NCI-H524 treated with DMSO at 0.1 percent for 48 hours (cell line): ENCODE measurements at regions not wholly inside any gene's neighbourhood (a gene's known extent, or its start where the extent isn't known, plus 50 kb on each side); places are given as distances from the start of the nearest gene placed in this dataset.

ENCODE experiments used
- DNase-seq: peaks from one replicate; lab custom pipeline; 2025; lab: John Stamatoyannopoulos, UW

DNA sequence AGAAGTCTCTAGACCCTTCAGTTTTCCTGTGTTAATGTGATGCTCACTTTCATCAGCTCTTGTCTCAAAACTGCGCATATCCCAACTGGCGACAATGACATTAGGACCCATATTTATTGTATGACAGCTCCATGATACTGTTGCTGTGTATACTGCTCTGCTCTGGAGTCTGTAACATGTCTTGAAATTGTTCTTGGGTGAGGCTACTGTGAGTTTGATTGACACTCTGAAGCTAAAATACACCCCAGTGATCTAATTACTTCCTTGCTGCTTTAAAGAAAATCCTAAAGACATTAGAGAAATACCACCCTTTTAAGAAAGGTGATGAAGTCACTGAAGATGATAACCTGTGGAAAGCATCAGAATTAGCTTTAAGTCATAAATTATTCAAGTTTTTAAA is 1046.2 kb downstream of the KCNT2 start:
- DNase-seq, result no peak

DNA sequence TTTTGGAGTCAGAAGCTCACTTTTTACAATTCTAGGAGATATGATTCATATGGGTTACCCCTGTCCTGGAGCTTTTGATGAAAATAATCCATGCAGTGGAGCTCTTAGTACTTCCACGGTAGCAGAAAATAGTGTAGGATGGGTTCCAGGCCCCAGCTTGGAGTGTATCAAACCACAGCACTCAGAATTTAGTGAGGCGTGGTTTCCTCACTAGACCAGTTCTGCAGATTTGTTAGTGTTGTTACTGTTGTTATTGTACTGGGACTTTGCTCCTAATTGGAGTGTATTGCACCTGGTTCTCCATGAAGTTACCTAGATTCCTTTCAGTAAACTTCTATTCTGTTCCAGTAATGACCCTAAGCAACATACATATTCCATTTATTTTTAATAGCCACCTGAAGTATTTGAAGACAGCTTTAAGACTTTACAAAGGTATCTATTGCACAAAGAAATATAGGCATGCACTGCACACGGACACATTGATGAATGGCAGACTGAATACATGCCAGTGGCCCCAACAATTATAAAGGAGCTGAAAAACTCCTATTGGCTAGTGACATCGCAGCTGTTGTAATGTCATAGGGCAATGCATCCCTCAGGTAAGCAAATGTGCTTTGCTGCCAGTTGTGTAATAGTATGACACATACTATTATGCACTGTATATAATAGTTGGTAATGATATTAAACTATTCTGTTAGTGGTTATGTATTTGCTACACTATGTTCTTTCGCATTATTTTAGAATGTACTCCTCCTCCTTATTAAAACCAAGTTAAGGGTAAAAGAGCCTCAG is 1058.0 kb downstream of the KCNT2 start:
- no peak for DNase-seq

DNA sequence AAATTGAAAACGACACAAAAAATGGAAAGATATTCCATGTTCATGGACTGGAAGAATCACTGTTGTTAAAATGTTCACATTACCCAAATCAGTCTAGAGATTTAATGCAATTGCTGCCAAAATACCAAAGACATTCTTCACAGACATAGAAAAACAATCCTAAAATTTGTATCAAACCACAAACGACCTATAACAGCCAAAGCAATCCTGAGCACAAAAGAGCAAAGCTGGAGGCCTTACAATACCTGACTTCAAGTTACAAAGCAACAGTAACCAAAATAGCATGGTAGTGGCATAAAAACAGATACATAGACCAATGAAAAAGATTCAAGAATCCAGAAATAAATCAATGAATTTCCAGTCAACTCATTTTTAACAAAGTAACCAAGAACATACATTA is 1077.3 kb downstream of the KCNT2 start:
- no peak for DNase-seq

DNA sequence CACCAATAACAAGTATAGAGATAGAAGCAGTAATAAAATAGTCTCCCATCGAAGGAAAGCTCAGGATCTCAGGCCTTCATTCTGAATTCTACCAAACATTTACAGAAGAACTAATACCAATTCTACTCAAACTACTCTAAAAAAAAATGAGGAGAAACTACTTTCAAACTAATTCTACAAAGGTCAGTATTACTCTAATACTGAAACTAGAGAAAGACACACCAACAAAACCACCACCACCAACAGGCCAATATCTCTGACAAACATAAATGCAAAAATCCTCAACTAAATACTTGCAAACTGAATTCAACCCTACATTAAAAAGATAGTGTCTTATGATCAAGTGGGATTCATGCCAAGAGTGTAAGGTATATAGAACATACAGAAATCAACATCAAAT is 1078.4 kb downstream of the KCNT2 start:
- no peak for DNase-seq

DNA sequence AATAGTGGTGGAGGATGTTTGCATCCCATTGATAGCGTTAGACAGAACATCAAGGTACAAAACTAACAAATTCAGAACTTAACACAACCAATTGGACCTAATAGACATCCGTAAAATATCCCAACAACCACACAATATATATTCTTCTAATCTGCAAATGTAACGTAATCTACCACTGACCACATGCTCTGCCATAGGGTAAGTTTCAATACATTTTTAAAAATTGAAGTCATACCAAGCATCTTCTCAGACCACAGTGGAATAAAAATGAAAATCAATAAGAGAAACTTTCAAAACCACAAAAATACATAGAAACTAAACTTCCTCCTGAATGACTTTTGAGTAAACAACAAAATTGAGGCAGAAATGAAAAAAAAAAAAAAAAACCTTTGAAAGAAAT is 1087.5 kb downstream of the KCNT2 start:
- DNase-seq, result no peak

DNA sequence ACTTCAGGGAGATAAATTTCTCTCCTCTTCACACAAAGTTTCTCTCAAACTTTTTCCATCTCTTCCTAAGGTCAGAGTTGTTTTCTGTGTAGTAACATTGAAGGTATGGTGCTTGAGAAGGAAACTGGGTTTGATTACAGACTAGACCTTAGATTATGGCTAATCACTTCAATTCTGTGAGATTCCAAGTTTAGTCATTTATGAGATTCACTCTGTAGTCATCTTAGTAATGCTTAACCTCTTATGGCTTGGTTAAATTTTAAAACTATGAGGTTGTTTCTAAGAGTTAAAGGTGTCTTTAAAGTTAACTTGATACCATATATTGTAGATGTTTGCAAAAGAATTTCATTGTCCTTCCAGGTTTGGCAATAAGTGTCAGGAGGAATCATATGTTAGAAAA is 1092.2 kb downstream of the KCNT2 start:
- DNase-seq, result no peak

DNA sequence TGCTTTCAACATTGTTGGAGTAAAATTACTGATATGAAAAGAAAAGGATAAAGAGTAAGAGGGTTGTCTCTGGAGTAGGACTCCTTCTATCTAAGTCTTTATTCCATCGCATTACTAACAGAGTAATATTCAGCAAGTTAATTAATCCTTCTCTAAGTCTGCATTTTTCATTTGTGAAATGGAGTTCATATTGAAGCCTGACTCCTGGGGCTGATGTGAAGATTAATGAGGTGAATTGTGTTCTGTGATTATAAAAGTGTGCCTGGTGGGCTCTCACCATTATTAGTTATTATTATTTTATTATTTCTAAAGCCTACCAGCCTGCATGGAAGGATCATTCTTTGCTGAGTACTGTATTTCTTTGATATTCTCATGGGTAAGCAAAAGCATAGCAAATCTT is 1096.7 kb downstream of the KCNT2 start:
- DNase-seq, result no peak

DNA sequence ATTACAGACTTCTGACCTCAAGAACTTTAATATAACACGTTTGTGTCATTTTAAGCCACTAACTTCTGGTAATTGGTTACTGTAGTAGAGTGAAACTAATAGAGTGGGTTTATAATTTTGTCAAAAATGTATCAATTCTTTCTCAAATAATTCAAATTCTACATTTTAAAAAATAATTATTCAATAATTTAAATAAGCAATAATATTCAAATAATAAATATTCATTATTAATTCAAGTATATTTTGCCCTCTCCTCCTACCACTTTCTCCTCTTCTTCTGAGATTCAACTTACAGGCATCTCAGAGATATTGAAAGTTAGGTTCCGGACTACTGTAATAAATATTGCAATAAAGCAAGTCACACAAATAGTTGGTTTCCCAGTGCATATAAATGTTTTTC is 1107.1 kb downstream of the KCNT2 start:
- no peak for DNase-seq

DNA sequence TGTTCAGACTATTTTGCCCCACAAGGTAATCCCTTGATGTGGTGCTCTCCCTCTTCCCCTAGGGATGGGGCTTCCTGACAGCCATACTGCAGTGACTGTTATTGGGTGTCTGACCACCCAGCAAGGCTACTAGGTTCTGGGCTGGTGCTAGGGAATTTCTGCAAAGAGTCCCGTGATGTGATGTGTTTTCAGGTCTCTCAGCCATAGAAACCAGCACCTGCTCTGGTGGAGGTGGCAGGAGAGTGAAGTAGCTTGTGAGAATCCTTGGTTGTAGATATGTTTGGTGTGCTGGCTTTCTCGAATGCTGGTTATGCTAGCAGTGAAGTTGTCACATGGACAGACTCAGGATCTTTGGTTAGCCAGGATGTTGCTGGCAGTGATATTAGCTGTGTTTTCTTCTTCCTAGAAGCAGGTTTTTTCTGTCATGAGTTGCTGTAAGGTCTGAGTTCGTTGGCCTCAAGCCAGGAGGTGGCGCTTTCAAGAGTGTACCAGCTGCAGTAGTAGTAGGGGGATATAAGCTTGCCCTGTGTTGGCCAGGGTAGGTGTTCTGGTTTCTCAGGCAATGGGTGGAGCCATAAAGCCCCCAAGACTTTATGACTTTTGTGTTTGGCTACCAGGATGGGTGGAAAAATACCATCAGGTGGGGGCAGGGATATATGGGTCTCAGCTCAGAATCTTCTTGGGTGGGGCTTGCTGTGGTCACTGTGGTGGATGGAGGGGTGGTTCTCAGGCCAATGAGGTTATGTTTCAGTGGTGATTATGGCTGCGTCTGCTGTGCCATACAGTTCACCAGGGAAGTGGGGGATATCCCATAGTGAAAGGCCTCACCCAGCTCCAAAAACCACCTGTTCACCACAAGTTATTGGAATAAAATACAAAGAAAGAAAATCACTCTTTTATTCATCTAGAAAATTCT is 1112.3 kb downstream of the KCNT2 start:
- no peak for DNase-seq

DNA sequence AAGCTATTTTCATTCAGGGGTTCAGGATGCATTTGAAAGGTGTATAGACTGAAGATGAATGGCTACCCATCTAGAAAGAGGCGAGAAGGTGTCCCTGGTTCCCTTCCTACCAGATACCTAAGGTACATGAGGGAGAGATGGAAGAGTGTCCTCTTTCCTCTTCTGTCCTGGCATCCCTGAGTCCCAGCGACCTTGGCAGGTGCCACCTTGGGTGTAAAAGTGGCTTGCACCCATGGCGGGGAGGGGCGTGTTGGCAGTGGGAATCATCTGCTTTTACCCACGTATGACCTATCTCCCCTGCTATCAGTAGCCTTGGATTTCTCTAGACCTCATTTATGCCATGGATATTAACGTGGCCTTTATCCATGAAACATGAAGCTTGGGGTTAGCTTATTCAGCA is 1126.1 kb downstream of the KCNT2 start:
- DNase-seq, result no peak

DNA sequence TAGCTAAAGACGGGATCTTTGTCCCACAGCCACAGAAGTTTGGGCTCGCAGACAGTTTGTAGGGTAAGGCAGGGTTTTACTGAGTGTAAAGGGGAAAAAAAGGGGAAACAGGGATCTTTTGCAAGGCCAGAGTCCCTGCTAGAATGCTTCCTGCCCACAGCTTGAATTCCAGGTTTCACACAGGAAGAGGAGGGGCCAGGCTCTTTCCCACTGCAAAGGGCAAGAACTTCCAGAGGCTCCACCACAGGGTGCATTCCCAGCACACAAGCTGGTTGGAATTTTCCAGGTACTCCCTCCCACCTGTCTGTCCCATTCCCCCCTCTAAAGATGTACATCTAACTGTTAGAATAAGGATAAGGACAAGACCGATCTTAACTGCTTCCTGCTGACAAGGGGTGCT is 1126.9 kb downstream of the KCNT2 start:
- no peak for DNase-seq

DNA sequence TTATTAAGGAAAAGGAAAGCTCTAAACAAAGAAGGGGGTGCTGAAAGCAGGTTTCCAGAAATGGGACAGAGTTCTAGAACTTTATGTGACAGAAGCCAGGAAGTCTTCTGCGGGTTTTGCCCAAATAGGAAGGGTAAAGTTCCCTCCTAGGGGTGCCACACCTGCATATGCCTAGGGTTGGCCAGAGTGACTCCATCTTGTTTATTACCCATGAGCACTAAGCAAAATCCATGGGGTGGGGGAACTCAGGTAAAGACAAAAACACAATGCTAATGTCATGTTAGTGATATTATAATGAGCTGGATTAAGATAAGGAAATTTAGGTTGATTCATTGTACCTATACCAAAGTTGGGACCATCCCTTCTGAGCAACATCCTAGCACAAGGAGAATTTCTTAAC is 1132.7 kb downstream of the KCNT2 start:
- DNase-seq, result no peak

DNA sequence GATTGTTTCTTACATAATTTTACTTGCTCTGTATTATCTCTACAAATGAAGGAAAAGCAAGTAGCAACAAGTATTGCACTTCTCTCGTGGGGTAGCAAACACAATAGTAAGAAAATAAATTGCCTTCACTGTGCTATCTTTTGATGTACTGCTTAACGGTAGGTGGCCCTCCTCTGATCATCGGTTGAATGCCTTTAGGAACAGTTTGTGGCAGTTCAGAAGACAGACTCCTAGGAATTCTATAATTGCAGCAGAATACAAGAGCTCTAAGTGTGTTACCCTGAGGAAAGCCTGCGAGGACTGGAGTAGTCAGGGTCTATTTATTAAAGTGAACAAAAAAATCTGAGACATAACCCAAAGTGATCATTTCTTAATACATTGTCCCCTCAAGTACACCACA is 1135.9 kb downstream of the KCNT2 start:
- no peak for DNase-seq

DNA sequence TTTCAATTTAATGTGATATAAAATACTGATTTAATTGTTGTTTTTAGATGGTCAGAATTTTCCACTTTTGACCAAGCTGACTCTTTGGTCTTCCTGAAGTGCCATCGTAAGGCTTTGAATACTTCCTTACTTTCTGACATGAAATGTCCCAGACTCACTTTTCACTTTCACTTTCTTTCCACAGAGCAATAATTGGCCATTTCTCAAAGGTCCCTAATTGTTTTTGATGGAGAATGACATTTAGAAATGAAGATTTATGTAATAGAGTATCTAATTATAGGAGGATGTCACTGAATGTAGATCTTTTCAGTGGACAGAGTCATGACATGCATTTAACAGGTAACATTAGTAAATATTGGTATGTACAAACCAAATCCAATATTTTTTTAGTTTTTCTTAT is 1141.6 kb downstream of the KCNT2 start:
- DNase-seq, result no peak

DNA sequence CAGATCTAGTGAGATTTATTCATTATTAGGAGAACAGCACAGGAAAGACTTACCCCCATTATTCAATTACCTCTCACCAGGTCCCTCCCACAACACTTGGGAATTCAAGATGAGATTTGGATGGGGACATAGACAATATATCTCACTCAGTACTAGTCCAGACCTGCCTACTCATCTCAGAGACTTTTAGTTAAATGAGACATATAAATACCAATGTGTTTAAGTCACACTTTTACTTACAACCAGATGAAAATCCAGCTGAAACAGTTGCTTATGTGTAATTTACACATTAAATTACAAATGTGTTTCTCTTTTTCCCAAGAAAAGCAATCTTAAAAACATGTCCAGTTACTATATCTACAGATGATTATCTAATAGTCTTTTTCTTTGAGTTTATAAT is 1145.6 kb downstream of the KCNT2 start:
- no peak for DNase-seq

DNA sequence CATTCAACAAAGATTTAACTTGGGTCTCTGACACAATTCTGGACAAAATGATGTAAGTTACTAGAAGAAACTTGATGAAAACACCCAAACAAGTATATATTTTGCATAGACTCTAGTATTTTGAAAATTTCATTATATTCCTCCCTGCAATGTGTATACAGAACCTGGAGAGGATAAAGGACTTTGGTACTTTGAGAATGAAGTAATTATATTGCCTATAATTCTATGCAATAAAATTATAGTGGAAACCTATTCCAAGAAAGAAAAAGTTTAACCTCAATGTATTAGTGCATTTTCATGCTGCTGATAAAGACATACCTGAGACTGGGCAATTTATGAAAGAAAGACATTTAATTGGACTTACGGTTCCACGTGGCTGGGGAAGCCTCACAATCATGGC is 1146.1 kb downstream of the KCNT2 start:
- no peak for DNase-seq

DNA sequence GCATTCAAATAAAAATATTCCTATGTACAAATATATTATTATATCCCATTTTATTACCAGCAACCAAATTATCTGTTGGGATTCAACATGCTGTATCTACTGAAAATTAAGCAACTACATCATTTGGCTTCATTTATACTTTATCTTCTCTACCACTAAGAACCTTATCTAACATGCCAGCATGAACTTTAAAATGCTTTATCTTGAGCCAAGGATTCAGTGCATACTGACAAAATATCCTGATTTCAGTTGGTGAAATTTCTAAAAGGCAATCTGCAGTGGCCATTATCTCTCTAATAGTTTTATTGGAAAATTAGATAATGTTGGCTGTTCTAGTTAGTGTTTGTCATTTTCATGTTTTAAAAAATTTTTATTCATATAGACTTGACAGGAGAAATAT is 1149.9 kb downstream of the KCNT2 start:
- DNase-seq, result no peak

DNA sequence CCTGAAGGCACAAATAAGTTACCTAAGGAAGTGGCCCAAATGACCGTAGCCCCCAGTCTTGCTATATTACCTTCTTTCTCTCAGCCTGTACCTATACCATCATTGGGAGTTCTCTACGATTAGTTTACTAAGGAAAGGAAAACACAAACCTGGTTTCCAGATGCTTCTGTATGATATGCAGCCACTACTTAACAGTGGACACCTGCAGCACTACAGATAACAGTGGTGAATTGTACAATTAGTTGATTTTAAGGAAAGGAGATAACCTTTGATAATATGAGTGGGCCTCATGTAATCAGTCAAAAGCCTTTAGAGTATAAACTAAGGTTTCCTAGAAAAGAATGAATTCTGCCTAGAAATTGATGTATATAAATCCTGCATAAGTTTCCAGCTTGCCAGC is 1157.4 kb downstream of the KCNT2 start:
- DNase-seq, result no peak

DNA sequence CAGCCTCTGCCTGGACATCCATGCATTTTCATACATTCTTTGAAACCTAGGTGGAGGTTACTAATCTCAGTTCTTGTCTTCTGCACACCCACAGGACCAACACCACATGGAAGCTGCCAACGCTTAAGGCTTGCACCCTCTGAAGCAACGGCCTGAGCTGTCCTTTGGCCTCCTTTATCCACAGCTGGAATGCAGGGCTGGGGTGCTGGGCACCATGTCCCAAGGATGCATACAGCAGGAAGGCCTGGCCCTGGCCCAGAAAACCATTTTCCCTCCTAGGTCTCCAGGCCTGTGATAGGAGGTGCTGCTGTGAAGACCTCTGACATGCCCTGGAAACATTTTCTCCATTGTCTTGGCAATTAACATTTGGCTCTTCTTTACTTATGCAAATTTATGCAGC is 1168.6 kb downstream of the KCNT2 start:
- no peak for DNase-seq

DNA sequence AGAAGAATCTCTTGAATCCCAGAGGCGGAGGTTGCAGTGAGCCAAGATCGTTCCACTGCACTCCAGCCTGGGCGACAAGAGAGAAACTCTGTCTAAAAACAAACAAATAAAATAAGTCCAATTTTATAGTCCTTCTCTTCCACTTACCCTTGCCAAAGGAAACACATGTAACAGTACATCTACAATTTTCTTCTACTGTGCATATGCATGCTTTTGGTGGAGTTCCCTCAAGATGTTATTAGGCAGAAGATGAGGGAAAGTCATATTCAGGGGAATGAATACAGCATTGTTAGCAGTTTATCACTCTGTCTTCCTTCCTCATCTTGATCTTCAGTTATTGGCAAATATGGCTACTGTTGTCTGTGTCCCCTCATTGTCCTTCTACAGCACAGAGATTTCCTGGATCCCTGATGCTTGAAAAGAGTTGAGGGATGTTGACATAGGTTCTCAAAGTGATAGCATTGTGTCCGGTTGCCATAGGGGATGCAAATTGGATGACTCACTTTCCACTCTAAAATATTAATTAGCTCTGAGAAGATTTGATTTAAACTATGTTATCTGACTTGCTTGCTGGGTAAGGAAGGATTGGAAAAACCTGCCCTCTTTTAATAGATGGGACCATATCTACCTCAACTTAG is 1173.6 kb downstream of the KCNT2 start:
- DNase-seq, result no peak

DNA sequence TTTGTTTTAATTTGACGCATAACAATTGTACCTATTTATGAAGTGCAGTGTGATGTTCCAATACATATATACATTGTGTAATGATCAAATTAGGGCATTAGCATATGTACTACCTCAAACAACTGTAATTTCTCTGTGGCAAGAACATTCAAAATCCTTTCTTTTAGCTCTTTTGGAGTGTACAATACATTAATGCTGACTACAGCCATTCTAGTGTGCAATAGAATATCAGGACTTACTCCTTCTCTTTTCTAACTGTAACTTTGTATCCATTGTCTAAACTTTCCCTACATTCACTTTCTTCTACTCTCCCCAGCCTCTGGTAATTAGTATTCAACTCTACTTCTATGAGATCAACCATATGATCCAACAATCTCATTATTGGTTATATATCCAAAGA is 1177.4 kb downstream of the KCNT2 start:
- DNase-seq, result no peak

DNA sequence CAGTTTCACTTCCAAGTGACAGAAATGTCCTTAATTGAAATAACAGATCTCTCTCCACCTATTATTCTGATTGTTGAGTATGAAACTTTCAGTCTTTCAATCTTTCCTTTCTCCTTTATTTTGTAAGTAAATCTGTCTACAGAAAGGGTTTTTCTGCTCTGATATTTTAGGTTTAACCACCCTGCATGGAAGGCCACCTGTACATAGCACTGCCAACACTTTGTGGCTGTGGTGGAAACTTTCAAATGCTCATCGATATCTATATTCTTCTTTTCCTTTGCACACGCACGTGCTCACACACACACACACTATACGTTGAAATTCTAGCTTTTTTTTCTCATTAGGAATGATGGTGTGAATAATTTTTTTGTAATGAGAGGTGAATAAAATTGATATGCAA is 1179.3 kb downstream of the KCNT2 start:
- DNase-seq, result no peak

DNA sequence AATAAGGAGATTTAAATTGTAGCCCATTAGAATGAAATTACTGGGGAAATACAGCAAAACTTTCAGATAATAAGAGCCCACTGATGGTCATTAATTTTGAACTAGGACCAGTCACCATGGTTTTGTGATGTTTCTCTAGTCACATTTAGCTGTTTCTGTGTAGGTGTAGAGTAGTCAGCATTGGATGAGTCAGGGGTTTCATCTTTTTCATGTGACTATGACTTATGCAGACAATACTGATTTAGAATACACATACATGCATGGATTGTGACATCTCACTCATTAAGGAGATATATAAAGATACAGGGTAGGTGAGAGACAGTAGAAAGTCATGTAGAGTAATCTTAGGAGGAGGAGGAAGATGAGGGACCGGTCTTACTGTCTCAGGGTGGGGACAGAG is 1192.7 kb downstream of the KCNT2 start:
- no peak for DNase-seq
